ENCODE measurements at regions not wholly inside any gene's neighbourhood (a gene's known extent, or its start where the extent isn't known, plus 50 kb on each side); places are given as distances from the start of the nearest gene placed in this dataset.

GRCh38 chr9:134217431-134218210 lies 53.3 kb upstream of the RNU6ATAC start:
- peak; percentile 16; the same call in 1 of the 2 replicates for TF ChIP-seq CTCF (IDR thresholded peaks at IDR 0.05)
- TF ChIP-seq ZFX (IDR thresholded peaks at IDR 0.05; ENCODE audit: borderline replicate concordance), result no peak
- no peak overlapping the region for H3K27ac ChIP-seq

- no peak for TF ChIP-seq ZFX (IDR thresholded peaks at IDR 0.05; ENCODE audit: borderline replicate concordance)
- no peak overlapping the region for H3K27ac ChIP-seq
These were observed 53.9 kb upstream of the RNU6ATAC start for GRCh38 chr9:134218230-134218629.

- no peak for TF ChIP-seq CTCF (IDR thresholded peaks at IDR 0.05)
- no peak for TF ChIP-seq ZFX (IDR thresholded peaks at IDR 0.05; ENCODE audit: borderline replicate concordance)
- H3K27ac ChIP-seq, result no peak overlapping the region
These were observed 55.3 kb upstream of the RNU6ATAC start for GRCh38 chr9:134219646-134220060.

GRCh38 chr9:134220311-134220710 lies 55.9 kb upstream of the RNU6ATAC start:
- TF ChIP-seq CTCF (IDR thresholded peaks at IDR 0.05) (no peak), ZFX (IDR thresholded peaks at IDR 0.05; ENCODE audit: borderline replicate concordance) (no peak)
- H3K27ac ChIP-seq, result no peak overlapping the region

- H3K27ac ChIP-seq, result no peak overlapping the region
- no peak for TF ChIP-seq ZFX (IDR thresholded peaks at IDR 0.05; ENCODE audit: borderline replicate concordance)
These were observed 57.1 kb upstream of the RNU6ATAC start for GRCh38 chr9:134221273-134222017.

- H3K27ac ChIP-seq, result no peak overlapping the region
- TF ChIP-seq CTCF (IDR thresholded peaks at IDR 0.05) (no peak), ZFX (IDR thresholded peaks at IDR 0.05; ENCODE audit: borderline replicate concordance) (no peak)
These were observed 57.7 kb upstream of the RNU6ATAC start for GRCh38 chr9:134222018-134222573.

- no peak for TF ChIP-seq CTCF (IDR thresholded peaks at IDR 0.05)
- no peak overlapping the region for H3K27ac ChIP-seq
These were observed 58.7 kb upstream of the RNU6ATAC start for GRCh38 chr9:134223091-134223490.

- no peak overlapping the region for H3K27ac ChIP-seq
- TF ChIP-seq CTCF (IDR thresholded peaks at IDR 0.05) (no peak), ZFX (IDR thresholded peaks at IDR 0.05; ENCODE audit: borderline replicate concordance) (no peak)
These were observed 59.3 kb upstream of the RNU6ATAC start for GRCh38 chr9:134223591-134224122.

All from 22Rv1 (cell line).